H9 (cell line): ENCODE measurements at regions not wholly inside any gene's neighbourhood (a gene's known extent, or its start where the extent isn't known, plus 50 kb on each side); places are given as distances from the start of the nearest gene placed in this dataset.

Experiments
- DNase-seq: peaks from one replicate; pipeline ENCODE4 v3.0.0-alpha.2; 2017
- H2AFZ ChIP-seq: one replicate; pipeline ENCODE4 v1.6.1; 2013; ENCODE audit warnings: mild to moderate bottlenecking, low read length, control low read depth, moderate library complexity
- H2AK5ac ChIP-seq: 2 replicates; pipeline ENCODE4 v1.6.1; 2013; ENCODE audit warnings: low read length, control low read depth, mixed read lengths; ENCODE audit not compliant: insufficient read length
- H2BK120ac ChIP-seq: one replicate; pipeline ENCODE4 v1.6.1; 2013; ENCODE audit warnings: low read depth, mild to moderate bottlenecking, low read length, control low read depth, inconsistent platforms; ENCODE audit not compliant: poor library complexity, severe bottlenecking
- H2BK12ac ChIP-seq: 2 replicates; pipeline ENCODE4 v1.6.1; 2013; ENCODE audit warnings: low read length, control low read depth, mixed read lengths, low read depth; ENCODE audit not compliant: insufficient read length
- H2BK15ac ChIP-seq: 2 replicates; pipeline ENCODE4 v1.6.1; 2013; ENCODE audit warnings: low read depth, low read length, control low read depth
- H2BK20ac ChIP-seq: one replicate; pipeline ENCODE4 v1.6.1; 2013; ENCODE audit warnings: low read depth, mild to moderate bottlenecking, low read length, control low read depth, inconsistent platforms; ENCODE audit not compliant: poor library complexity, severe bottlenecking
- H2BK5ac ChIP-seq: 2 replicates; pipeline ENCODE4 v1.6.1; 2013; ENCODE audit warnings: low read length, control low read depth, mixed read lengths; ENCODE audit not compliant: insufficient read length
- H3K14ac ChIP-seq: 2 replicates; pipeline ENCODE4 v1.6.1; 2013; ENCODE audit warnings: low read length, control low read depth; ENCODE audit not compliant: insufficient read depth
- H3K18ac ChIP-seq: 2 replicates; pipeline ENCODE4 v1.6.1; 2013; ENCODE audit warnings: low read depth, mild to moderate bottlenecking, mixed read lengths, low read length, control low read depth; ENCODE audit not compliant: insufficient read length
- H3K23ac ChIP-seq: 2 replicates; pipeline ENCODE4 v1.6.1; 2013; ENCODE audit warnings: low read length, control low read depth, mixed read lengths, low read depth; ENCODE audit not compliant: insufficient read length
- H3K23me2 ChIP-seq: 2 replicates; pipeline ENCODE4 v1.6.1; 2013; ENCODE audit warnings: low read depth, mild to moderate bottlenecking, mixed read lengths, low read length, control low read depth; ENCODE audit not compliant: insufficient read length, poor library complexity, severe bottlenecking
- H3K27ac ChIP-seq: 2 replicates; pipeline ENCODE4 v1.5.1; 2013; ENCODE audit warnings: low read length, control low read depth, mixed read lengths, low read depth; ENCODE audit not compliant: insufficient read length
- H3K27me3 ChIP-seq: 2 replicates; pipeline ENCODE4 v1.6.1; 2013; ENCODE audit warnings: low read length, control low read depth, inconsistent platforms; ENCODE audit not compliant: insufficient read depth
- H3K4ac ChIP-seq: 2 replicates; pipeline ENCODE4 v1.6.1; 2013; ENCODE audit warnings: low read depth, mild to moderate bottlenecking, control low read depth, inconsistent platforms, low read length, moderate library complexity
- H3K4me1 ChIP-seq: 2 replicates; pipeline ENCODE4 v1.6.1; 2013; ENCODE audit warnings: low read length, control low read depth, inconsistent platforms; ENCODE audit not compliant: insufficient read depth
- H3K4me2 ChIP-seq: 2 replicates; pipeline ENCODE4 v1.6.1; 2013; ENCODE audit warnings: low read length, control low read depth, mixed read lengths; ENCODE audit not compliant: insufficient read length, insufficient read depth
- H3K56ac ChIP-seq: 2 replicates; pipeline ENCODE4 v1.6.1; 2013; ENCODE audit warnings: low read depth, mild to moderate bottlenecking, mixed read lengths, low read length, control low read depth; ENCODE audit not compliant: insufficient read length
- H3K79me1 ChIP-seq: 2 replicates; pipeline ENCODE4 v1.6.1; 2013; ENCODE audit warnings: low read depth, mild to moderate bottlenecking, moderate library complexity, low read length, control low read depth, inconsistent platforms; ENCODE audit not compliant: insufficient read depth, poor library complexity, severe bottlenecking
- H3K79me2 ChIP-seq: 2 replicates; pipeline ENCODE4 v1.6.1; 2013; ENCODE audit warnings: low read length, control low read depth, inconsistent platforms; ENCODE audit not compliant: insufficient read depth
- H3K9ac ChIP-seq: 2 replicates; pipeline ENCODE4 v1.6.1; 2013; ENCODE audit warnings: low read length, control low read depth, mixed read lengths; ENCODE audit not compliant: insufficient read length; ENCODE audit errors: extremely low read depth
- H3K9me3 ChIP-seq: one replicate; pipeline ENCODE4 v1.6.1; 2013; ENCODE audit warnings: low read depth, low read length, inconsistent platforms; ENCODE audit not compliant: control insufficient read depth
- H3T11ph ChIP-seq: one replicate; pipeline ENCODE4 v1.6.1; 2013; ENCODE audit warnings: mild to moderate bottlenecking, low read length, control low read depth, inconsistent platforms
- H4K20me1 ChIP-seq: one replicate; pipeline ENCODE4 v1.6.1; 2013; ENCODE audit not compliant: control insufficient read depth, insufficient read length, insufficient read depth
- H4K5ac ChIP-seq: 2 replicates; pipeline ENCODE4 v1.6.1; 2013; ENCODE audit warnings: low read depth, mild to moderate bottlenecking, mixed read lengths, low read length, control low read depth; ENCODE audit not compliant: insufficient read length
- H4K8ac ChIP-seq: replicated peaks from 2 replicates; pipeline ENCODE4 v1.6.1; 2013; ENCODE audit warnings: low read length, control low read depth, mixed read lengths, low read depth; ENCODE audit not compliant: insufficient read length
- H4K91ac ChIP-seq: 2 replicates; pipeline ENCODE4 v1.6.1; 2013; ENCODE audit warnings: low read depth, mild to moderate bottlenecking, moderate library complexity, mixed read lengths, low read length, control low read depth; ENCODE audit not compliant: insufficient read length
- H3K27ac Mint-ChIP-seq, 3 experiments: 2 replicates in 2 of 3; 3 replicates in 1 of 3; pipeline ENCODE4 v1.8.0; 2020 to 2021; ENCODE audit warnings: mixed read lengths in 3 of 3, mild to moderate bottlenecking in 1 of 3, moderate library complexity in 1 of 3
- H3K27me3 Mint-ChIP-seq: 2 replicates; pipeline ENCODE4 v1.8.0; 2021; ENCODE audit warnings: low read depth, mild to moderate bottlenecking, moderate library complexity, mixed read lengths
- H3K36me3 Mint-ChIP-seq, 3 experiments: 2 replicates in 2 of 3; 3 replicates in 1 of 3; pipeline ENCODE4 v1.8.0; 2020 to 2021; ENCODE audit warnings: low read depth in 3 of 3, mixed read lengths in 3 of 3; ENCODE audit not compliant: insufficient read depth in 1 of 3
- H3K4me1 Mint-ChIP-seq, 2 experiments: 2 replicates each; pipeline ENCODE4 v1.8.0; 2020; ENCODE audit warnings: mixed read lengths in 2 of 2
- H3K4me3 Mint-ChIP-seq, 2 experiments: 2 replicates in 1 of 2; 3 replicates in 1 of 2; pipeline ENCODE4 v1.8.0; 2020 to 2021; ENCODE audit warnings: mild to moderate bottlenecking in 2 of 2, mixed read lengths in 2 of 2, moderate library complexity in 1 of 2
- H3K9me3 Mint-ChIP-seq, 2 experiments: 2 replicates in 1 of 2; 3 replicates in 1 of 2; pipeline ENCODE4 v1.8.0; 2020; ENCODE audit warnings: mild to moderate bottlenecking in 2 of 2, mixed read lengths in 2 of 2, moderate library complexity in 1 of 2
- CTCF ChIP-seq: fragments of 200-600 bp; sonication (generic); conservative IDR thresholded peaks from 3 replicates; pipeline ENCODE4 v1.8.0; 2021; ENCODE audit warnings: antibody characterized with exemption, mild to moderate bottlenecking

- no peak overlapping the region for H4K8ac ChIP-seq
These were observed 978.3 kb downstream of the PCDH18 start for GRCh38 chr4:136554033-136554432.

More at GRCh38 chr4:136554033-136554432, 978.3 kb downstream of the PCDH18 start:
- Histone ChIP-seq H2AK5ac (no peak overlapping the region), H3K4me2 (no peak overlapping the region), H3K14ac (no peak overlapping the region), H2BK15ac (no peak overlapping the region), H3K79me1 (no peaks in the 10 kb centered on the region), H2BK120ac (no peak overlapping the region), H3T11ph (no peak overlapping the region), H2BK20ac (no peak overlapping the region), H3K18ac (no peak overlapping the region), H3K9me3 (no peaks in the 10 kb centered on the region), H3K4me1 (no peaks in the 10 kb centered on the region), H3K23me2 (no peaks in the 10 kb centered on the region), H4K91ac (no peak overlapping the region), H3K79me2 (no peaks in the 10 kb centered on the region), H3K27me3 (no peaks in the 10 kb centered on the region), H2AFZ (no peak overlapping the region), H3K27ac (no peak overlapping the region), H3K4ac (no peak overlapping the region), H4K20me1 (no peaks in the 10 kb centered on the region), H2BK12ac (no peak overlapping the region), H3K9ac (no peak overlapping the region), H3K56ac (no peak overlapping the region), H3K23ac (no peak overlapping the region), H4K5ac (no peak overlapping the region), H2BK5ac (no peak overlapping the region)
- Mint-ChIP-seq H3K27me3 (no peaks in the 10 kb centered on the region), H3K36me3 (no peaks in the 10 kb centered on the region; a peak in 1 of 7 replicates), H3K27ac (no peak overlapping the region), H3K4me1 (no peaks in the 10 kb centered on the region), H3K4me3 (no peak overlapping the region), H3K9me3 (no peaks in the 10 kb centered on the region)
- TF ChIP-seq CTCF = no peak
- no peak for DNase-seq
